GM19035 (cell line): ENCODE measurements at regions not wholly inside any gene's neighbourhood (a gene's known extent, or its start where the extent isn't known, plus 50 kb on each side); places are given as distances from the start of the nearest gene placed in this dataset.
"Not testable (repeated sequence)": the region's sequence is repeated elsewhere in the genome, so short reads cannot be mapped to it uniquely, and the experiment has no call there.

ENCODE experiments used
- ATAC-seq: cut with Tn5 transposase; IDR thresholded peaks from one replicate; pipeline ENCODE4 v1.9.1; 2021; ENCODE audit not compliant: unreplicated experiment

- ATAC-seq, result no peak
These were observed 58.4 kb upstream of the WAPL start for GRCh38 chr10:86579883-86580520.

- no peak for ATAC-seq
These were observed 58.9 kb upstream of the WAPL start for GRCh38 chr10:86580521-86580891.

- peak; percentile 52 for ATAC-seq
These were observed 62.4 kb upstream of the WAPL start for GRCh38 chr10:86583983-86584382.

DNA sequence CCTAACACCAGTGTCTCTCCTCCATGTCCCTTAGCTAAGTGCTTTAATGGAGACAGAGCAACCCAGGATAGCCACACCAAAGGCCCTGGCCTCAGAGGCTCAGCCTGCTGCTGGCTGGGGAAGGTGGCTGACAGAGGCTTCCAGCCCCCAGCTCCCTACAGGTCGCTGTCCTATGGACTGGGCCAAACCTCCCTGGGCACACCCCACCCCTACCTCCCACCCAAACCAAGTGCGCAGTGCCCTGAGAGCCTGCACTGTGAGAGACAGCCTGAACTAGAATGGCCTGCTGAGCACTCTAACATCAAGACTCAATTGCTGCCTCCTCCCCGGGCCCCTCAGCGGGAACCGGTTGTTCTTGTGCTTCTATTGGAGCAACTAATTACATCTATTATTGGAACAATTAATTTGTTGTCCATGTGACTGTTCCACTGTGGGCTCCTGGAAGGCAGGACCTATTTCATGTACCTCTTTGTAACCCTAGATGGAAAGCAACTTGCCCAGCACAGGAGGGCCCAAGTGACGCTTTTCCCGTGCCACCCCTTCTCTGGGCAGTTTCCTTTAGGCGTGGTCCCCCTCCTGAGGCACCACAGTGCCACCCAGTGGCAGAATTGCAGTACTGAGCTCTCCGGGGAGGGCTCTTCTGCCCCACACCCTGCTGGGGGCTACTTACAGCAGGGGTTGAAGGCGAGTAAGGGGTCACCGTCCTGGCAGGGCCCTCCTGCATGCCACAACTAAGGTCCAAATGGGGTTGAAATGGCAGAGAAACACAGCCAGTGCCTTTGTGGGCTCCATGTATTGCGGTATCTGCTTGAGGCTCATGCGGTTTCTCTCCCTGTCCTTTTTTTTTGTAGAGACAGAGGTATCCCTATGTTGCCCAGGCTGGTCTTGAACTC, 63.7 kb upstream of the WAPL start:
- ATAC-seq, result peak; percentile 92

DNA sequence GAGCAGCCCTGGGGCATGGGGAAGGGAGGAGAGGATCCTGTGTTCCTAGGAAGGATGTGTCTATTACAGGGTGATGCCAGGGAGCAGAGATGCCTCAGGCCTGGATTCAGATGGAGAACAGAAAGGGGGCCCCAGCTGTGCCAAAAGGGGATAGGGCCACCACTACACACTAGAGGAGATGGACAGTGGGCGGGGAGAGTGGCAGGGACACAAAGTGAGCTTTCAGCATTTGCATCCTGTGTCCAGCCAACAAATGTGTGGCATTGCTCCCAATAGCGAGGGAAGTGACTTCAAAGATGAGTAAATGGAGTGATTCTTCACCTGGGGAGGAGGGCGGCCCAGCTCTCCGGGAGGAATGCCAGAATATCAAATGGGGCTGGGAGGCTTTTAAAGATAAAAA, 64.9 kb upstream of the WAPL start:
- no peak for ATAC-seq

- ATAC-seq, result not testable (repeated sequence)
These were observed 65.6 kb upstream of the OPN4 start for GRCh38 chr10:86588781-86589180.

GRCh38 chr10:86591436-86591835, 62.9 kb upstream of the OPN4 start:
- no peak for ATAC-seq

DNA sequence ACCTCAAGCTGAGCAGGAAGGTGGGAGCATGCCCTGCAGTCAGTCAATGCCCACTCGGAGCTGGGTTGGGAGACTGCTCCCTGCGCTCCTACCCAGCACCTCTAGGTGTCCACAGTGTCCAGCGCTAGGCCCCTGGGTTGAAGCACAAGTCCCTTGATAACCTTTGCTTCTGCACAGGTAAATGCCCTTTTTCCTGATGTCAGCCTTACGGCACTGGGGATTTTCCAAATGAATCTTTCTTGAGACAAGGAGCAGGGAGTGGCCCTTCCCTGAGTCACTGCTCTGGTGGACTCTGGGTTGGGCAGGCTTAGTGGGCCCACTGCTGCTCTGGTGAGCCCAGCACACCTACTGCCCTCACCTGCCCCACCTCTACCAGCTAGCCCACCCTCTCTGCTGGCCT, 61.9 kb upstream of the OPN4 start:
- no peak for ATAC-seq

DNA sequence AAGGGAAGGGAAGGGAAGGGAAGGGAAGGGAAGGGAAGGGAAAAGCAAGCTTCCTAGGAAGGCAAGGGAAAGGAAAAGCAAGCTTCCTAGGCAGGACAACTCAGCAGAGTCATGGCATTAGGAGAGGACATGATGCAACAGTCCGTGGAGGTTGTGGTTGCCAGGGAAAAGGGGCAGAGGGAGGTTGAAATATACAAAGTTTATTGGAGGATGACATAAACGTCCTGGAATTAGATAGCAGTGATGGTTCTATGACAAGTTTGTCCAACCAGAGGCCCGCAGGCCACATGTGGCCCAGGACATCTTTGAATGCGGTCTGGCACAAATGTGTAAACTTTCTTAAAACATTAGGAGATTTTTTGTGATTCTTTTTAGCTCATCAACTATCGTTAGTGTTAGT, 59.8 kb upstream of the OPN4 start:
- no peak for ATAC-seq

DNA sequence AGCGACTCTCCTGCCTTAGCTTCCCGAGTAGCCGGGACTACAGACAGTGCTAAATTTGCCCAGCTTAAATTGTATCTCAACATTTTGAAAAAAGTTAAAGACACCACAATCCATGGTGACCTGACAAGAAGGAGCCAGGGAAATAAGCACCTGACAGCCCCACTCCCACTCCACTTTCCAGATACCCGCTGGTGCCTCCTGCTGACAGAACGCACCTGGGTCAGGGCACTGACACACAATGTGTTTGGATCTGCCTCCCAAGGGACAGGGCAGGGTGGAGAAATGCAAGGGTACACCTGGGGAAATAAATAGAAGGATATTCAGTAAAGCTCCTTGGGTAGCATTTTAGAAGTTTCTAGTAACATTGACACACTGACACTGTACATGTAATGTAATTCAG, 58.9 kb upstream of the OPN4 start:
- no peak for ATAC-seq

DNA sequence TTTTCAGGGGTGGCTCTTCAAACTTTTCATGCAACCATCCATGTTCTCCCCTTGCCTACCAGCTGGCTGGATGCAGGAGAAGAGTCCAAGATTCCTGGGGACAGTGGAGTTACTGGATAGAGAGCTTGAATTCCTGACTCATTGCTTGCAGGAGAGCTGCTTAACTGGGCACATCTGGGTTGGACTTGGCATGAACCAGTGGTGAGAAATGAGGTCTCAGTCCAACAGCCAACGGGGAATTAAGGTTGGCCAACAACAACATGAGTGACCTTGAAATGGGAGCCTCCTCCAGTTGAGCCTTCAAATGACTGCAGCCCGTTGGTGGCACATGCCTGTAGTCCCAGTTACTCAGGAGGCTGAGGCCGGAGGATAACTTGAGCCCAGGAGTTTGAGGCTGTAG, 58.1 kb upstream of the OPN4 start:
- no peak for ATAC-seq

GRCh38 chr10:86597306-86597705, 57.0 kb upstream of the OPN4 start:
- no peak for ATAC-seq

DNA sequence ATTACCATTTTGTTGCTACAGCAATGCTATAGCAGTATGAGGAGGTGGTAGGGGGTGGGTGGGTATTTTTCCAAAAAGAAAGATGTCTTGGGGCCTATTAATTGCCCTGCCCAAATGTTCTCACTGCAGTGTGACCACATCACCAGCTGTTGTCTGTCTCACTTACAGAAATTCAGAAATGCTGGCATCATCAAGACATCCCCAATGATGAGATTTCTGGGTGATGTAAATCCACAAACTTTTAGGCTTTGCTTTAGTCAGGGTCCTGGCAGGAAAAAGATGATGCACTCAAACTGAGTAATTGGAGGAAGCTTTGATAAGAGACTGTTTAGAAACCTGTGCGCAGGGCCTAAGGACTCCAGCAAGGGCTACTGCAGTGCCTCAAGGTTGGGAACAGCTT, 56.2 kb upstream of the OPN4 start:
- no peak for ATAC-seq

DNA sequence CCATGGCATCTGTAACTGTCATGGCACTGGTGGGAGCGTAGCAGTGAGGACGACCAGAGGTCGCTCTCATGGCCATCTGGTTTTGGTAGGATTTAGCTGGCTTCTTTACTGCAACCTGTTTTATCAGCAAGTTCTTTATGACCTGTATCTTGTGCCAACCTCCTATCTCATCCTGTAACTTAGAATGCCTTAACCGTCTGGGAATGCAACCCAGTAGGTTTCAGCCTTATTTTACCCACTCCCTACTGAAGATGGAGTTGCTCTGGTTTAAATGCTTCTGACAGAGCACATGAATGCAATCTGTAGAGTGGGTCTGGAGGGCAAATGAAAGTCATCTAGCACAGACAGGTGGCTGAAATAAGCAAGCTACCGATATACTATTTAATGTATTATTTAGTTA, 55.3 kb upstream of the OPN4 start:
- ATAC-seq, result no peak

GRCh38 chr10:86599729-86600128, 54.6 kb upstream of the OPN4 start:
- no peak for ATAC-seq

GRCh38 chr10:86600296-86600695, 54.1 kb upstream of the OPN4 start:
- ATAC-seq, result no peak

DNA sequence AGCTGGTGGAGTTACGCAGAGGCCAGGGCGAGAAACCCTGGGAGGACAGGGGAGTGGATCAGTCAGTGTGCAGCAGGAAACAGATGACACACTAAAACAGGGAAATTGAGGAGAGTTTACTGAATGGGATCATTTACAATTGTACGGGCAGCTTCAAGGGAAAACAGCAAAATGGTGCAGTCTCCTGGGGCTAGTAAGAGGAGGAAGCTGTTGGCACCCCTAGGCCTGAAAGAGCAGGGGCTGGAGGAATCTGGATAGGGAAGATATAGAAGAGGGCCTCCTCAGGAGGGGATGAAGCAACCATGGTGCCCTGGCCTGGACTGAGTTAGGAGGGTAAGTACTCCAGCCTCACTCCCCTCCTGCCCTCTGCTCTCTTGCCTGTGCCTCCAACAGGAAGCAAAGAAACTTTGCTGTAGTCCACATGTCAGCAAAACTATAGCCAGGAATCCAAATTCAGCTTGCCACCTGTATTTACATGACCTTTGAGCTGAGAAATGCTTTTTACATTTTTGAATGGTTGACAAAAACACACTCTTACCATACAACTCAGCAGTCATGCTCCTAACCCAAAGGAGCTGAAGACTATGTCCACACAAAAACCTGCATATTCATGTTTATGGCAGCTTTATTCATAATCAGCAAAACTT, 52.3 kb upstream of the OPN4 start:
- ATAC-seq, result no peak

DNA sequence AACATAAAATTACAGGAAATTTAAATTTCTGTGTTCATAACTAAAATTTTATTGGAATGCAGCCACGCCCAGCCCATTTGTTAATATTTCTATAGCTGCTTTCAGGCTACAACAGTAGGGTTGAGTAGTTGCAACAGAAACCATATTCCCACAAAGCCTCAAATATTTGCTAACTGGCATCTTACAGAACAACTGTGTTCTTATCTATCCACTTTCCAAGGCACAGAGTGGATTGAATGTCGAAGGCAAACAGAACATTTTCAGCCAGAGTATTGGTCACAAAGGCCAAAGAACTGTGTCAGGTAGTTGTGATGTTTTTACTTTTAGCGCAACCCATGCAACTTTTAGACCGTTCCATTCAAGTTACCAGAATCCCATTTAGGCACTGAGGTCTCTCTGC, 51.1 kb upstream of the OPN4 start:
- no peak for ATAC-seq
